IPS-11a (cell line): ENCODE measurements at regions not wholly inside any gene's neighbourhood (a gene's known extent, or its start where the extent isn't known, plus 50 kb on each side); places are given as distances from the start of the nearest gene placed in this dataset.

Experiments used
- H3K4me3 ChIP-seq: one replicate; pipeline ENCODE4 v1.5.1; 2013; ENCODE audit warnings: low read depth, low read length, control low read depth

DNA sequence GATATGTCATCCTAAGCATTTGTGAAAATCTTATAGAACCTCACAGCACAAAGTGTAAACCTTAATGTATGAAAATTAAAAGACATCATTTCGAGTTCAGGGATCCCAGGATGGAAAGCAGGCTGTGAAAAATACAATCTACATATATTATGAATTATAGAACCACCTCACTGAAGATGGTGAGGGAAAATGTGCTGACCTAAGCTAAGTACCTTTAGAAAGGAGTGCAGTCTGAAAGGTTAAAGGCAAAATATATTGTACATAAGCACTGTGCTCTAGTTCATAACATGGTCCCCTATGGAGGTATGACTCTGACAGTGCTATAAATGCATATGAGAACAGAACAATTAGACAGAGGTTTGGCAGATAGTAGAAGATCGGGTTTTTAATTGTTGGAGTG is 368.6 kb downstream of the TMA16 start:
- no peak overlapping the region for H3K4me3 ChIP-seq

DNA sequence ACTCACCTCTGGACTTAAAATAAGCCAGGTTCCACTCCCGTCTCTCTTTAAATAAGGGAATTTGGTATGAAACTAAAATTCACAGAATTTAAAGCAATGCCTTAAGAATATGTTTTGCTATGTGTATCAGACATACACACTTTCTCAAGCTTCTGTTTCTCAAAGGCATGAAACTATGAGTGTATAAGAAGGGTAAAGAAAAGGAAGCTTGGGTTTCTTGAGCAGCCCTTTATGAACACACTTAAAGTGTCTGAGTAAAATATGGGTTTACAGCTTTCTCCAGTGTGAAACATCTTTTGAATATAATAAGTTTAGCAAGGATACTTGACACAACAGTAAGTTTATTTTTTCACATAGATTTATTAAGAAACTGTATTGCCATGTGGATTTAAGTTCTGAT is 370.5 kb downstream of the TMA16 start:
- H3K4me3 ChIP-seq: no peak overlapping the region

DNA sequence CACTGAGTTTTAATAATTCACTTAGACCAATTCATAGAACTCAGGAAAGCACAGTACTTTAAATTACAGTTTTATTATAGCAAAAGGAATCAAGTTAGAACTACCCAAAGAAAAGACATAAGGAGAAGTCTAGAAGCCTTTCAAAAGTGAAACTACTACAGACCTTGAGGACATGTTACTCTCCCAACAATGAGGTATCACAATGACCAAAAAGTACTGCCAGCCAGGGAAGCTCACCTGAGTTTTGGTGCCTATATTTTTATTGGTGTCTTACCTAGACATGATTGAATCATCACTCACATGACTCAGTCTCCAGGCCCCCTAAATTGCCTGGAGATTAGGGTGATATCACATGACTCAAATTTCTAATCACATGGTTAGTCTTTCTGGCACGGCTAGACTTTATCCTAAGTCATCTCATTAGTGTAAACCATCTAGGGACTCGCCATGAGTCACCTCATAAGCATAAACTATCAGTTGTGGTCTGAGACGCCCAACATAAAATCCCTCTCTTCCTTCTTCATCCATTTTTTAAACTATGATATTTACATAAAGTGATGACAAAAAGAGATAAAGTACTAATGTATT is 372.3 kb downstream of the TMA16 start:
- no peak overlapping the region for H3K4me3 ChIP-seq

DNA sequence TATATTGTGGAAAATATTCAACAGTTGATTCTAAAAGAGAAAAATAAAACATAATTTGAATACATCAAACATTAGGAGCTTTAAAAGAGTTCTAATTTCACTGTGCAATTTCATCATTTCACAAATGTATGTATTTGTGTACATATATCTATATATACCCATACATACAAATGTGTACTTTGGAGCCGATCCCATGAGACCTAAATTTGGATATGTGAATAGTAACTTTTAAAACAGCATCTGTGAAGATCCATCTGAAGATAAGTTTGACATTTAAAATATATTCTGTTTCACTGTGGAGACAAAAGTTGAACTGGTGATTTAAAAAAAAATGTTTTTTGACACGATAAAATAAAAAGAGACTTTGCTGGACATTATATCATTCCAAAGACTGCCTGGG is 374.0 kb downstream of the TMA16 start:
- no peak overlapping the region for H3K4me3 ChIP-seq

DNA sequence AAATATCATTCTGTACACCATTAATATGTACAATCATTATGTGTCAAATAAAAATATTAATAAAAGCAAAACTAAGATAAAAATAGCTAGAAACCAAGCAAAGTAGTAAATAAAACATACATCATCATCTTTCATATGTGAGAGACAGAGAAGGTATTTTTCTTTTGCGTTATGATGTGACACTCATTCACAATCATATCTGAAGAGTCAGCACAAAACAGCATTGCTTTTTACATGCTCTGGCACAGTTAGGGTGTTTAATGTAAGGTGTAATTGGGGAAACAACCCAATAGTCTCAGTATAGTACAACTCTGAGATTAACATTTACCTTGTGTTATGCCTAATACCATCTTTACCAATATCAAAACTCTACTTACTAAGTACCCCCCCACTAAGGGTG is 376.6 kb downstream of the TMA16 start:
- no peak overlapping the region for H3K4me3 ChIP-seq

DNA sequence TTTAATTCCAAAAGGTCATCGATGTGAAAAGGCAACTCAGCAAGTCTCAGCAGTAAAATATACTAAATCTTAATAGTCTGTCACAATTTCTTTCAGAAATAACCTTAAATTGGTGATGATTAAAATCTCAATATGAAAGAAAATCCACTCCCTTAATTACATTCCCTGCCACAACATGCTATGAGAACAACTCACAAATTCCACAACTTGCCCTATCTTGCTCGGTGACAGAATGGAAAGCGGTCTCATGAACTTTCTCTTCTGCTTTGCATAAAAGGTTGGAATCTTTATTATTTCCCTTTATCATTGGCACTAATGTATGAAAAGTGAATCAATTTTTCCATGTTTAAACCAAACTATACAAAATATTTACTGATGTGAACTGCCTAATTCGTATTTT is 380.8 kb downstream of the TMA16 start:
- no peak overlapping the region for H3K4me3 ChIP-seq

DNA sequence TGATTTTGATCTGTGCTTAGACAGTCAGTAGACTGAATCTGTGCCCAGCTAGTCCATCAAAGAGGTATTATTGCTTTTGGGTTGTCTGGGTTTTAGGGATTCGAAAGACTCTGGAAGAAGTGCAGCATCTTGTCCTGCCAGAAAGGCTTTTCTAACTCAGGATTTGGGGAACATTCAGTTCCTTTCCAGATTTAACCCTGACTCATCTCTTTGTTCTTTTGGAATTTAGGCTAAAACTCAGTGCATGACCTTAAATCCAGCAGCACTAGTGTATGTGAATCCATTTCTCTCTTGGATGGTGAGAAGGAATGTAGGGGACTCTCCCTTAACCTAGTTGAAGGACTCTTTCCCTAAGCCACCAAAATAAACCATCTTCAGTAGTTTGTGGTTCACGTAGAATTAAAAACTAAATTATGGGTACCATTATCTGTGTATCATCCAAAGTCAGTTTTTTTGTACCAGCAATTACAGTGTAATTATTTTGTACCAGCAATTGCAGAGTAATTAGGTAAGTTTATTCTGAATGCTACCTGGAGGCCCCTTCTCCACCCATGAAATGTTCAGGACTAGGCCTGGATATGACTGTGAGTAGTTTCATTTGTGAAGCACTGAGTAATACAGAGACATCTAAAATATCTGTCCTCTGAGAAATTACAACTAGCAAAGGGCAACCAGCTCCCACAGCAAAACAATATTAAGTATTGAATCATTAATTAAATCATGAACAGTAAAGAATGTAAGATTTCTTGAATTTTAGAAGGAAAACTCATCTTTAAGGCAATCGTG is 384.0 kb downstream of the TMA16 start:
- no peak overlapping the region for H3K4me3 ChIP-seq

DNA sequence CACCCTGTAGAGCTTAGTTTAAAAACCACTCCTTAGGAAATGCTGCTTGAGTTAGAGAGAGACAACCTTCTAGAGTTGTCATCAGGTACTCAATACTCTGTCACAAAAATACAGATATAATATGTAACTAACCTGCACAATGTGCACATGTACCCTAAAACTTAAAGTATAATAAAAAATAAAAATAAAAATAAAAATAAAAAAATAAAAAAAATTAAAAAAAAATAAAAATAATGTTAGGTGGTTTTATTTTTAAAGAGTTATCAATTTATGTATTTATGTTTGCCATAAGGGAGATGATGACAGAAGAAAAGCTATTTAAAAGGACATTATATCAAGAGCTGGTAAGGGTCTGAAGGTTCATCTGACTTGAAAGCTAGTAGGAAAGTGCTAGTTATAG is 397.9 kb downstream of the TMA16 start:
- no peak overlapping the region for H3K4me3 ChIP-seq

DNA sequence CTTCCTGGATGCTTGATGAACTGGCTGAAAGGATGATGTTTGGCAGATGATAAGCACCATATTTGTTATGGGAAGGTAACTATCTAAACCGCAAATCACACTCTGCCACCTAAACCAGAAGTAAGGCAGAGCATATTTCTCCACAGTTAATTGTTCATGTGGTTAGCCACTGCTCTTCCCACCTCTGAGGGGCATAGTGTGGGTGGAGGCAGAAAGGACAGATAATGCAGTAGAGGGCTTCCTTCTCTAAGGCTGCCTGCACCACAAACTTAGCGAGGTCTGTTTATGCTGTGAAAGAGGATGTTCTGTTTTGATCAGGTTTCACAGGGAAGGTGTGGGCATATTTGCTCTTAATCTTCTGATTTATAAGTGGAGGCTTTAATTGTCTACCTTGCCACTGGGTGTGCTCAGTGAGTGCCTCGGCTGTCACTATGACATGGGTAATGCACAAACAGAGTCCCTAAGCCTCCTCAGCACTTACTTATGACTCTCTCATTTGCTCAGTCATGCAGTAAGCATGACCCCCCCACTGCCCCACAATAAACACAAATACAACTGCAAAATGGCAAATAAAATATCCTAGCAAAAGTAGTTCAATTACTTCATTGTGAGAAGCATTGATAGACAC is 401.0 kb downstream of the TMA16 start:
- no peak overlapping the region for H3K4me3 ChIP-seq

DNA sequence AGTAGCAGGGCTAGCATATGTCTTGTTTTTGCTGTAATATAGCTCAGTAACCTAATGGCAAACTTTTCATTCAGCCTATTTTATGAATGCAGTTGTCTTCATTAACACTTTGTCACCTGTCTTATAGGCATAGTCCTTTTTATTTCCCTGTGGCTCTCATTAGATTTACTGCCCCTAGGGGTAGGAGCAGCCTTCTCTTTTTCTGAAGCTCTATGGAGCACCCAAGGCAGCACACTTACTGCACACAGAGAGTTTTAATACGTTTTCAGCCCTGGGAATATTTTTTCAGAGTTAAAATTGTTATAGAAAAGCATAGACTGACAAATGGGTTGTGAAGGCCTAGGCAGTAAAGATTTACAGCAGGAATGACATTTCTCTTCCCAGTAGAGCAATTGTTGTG is 406.8 kb downstream of the TMA16 start:
- H3K4me3 ChIP-seq: no peak overlapping the region

DNA sequence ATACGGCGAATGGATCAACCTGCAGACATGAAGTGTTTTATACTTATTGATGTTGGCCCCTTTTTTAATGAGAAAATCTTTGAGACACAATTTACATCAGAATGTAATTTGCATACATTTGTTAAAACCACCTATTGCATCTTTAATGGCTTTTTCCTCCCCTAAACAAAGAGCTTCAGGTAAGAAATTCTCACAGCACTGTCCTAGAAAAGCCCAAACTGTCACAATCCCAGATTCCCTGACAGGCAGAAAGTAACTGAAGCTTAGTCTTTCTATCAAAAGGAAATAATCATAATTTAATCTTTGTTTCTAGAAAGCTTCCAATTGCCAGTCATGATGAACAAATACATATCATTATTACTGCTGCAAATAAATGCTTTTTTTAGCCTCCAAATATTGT is 407.9 kb downstream of the TMA16 start:
- H3K4me3 ChIP-seq: no peak overlapping the region

DNA sequence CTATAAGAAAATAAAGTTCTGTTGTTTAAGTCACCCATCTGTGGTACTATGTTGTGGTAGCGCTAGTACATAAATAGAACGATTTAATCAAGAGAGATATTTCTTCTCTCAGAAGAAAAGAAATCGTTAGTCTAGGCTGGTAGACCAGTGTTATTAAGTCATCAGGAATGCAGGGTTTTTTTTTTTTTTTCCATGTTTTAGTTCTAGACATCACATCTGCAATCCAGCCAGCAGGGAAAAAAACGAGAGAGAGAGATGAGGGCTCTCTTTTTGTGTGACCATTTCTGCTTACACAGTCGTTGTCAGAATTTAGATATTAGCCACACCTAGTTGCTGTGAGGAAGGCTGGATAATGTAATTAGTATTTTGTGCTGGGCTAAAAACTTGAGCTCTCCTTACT is 417.4 kb downstream of the TMA16 start:
- H3K4me3 ChIP-seq: no peak overlapping the region

DNA sequence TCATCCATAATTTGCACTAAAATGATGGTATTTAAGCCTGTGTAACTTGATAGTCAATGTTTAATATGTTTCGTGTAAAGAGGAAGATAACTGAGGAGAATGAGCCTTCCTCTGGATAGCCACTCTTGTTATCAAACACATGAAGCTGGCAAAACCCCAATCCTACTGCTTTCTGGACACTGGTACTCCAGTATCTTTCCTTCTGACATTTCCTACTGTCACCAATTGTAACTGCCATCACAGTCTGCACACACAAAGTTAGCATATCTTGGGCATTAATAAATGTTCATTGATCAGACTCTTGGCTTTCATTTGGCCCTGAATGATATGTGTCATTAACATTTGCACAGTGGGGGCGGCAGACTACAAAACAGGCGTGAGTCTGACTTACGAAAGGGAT is 419.1 kb downstream of the TMA16 start:
- H3K4me3 ChIP-seq: no peak overlapping the region

DNA sequence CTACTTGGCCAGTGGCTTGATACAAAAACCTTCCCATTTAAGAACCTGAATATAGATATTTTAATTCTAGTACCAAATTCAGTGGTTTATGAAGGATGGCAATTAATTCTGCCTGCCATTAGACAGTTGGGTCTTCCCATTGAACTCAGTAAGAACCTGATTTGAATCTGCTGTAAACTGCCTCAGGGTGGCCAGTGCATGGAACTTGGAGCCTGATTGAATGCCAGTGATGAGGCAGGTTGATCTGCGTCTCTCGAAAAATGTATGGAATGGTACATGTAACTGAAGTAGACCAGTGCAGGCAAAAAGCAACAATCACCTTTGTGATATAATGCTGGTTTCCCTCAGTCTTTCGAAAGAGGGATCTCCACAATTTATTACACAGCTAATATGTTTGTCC is 421.4 kb downstream of the TMA16 start:
- no peak overlapping the region for H3K4me3 ChIP-seq

DNA sequence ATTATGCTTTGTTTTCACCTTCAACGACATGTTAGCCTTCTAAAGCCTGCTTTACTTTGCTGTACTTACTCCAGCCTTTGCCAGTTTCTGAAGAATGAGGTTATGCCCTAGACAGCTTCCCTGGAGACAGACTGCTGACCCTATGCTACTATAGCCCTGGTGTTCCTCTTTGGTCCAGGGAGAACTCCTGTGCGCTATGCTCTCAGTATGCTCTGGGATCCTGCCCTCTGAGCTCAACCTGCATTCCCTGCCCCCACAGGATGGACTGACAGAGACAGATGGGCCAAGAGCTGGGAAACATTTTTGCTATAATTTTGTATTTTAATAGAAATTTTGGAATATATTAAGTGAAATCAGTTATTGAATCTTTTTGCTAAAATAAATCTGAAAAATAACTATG is 425.9 kb downstream of the TMA16 start:
- no peak overlapping the region for H3K4me3 ChIP-seq

DNA sequence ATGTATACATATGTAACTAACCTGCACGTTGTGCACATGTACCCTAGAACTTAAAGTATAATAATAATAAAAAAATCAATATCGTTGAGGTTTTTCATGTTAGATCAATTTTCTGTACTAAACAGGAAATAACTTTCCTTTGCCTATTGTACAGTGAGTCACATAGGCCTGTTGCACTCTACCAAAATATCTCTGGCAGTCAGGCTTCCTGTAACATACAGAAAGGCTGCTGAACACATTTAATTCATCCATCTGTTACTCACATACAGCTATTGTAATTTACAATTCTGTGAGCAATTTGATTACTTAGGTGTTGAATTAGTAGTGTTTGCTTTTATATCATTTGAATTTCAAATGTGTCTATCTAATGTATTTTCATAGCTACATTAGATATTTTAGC is 427.8 kb downstream of the TMA16 start:
- H3K4me3 ChIP-seq: no peak overlapping the region

DNA sequence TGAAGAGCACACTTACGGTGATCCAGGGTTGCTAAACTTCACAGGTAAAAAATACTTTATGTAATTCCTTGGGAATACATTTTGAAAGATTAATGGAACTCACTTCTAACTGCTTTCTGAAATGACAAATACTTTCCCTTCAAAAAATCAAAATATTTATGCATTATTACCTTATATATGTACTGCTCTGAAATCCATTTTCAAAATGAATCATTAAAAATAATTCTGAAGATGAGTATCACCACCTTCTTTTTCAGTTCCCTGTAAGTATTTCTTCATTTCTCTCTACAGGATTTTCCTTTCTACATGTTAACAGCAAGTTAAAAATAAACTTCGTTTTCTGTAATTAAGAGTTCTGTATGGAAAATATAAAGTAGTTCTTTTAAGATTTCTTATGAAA is 428.6 kb downstream of the TMA16 start:
- H3K4me3 ChIP-seq: no peak overlapping the region

DNA sequence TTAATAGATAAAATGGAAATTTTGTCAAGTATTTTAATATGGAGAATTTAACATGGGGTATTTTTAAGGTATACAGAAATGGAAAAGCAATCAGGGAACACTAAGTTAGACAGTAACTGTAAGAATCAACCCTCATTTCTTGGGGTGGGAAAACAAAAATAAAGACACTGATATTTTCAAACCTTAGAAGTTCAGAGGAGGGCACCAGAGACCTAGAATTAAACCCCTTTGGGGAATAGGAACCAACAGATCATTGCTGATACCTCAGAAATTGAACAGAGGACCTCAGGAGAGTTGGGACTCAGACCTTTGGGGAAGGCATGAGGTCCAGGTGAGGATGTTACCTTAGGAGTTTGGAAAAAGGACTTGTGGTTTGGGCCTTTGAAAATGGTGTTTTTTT is 435.6 kb downstream of the TMA16 start:
- H3K4me3 ChIP-seq: no peak overlapping the region

DNA sequence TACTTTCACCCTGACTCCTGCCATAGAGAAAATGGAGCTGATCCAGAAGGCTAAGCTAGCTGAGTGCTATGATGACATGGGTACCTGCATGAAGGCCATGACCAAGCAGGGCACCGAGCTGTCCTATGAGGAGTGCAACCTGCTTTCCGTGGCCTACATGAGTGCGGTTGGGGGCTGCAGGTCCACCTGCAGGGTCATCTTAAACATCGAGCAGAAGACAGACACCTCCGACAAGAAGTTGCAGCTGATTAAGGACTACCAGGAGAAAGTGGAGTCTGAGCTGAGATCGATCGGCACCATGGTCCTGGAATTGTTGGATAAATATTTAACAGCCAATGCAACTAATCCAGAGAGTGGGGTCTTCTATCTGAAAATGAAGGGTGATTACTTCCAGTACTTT is 438.0 kb downstream of the TMA16 start:
- no peak overlapping the region for H3K4me3 ChIP-seq

DNA sequence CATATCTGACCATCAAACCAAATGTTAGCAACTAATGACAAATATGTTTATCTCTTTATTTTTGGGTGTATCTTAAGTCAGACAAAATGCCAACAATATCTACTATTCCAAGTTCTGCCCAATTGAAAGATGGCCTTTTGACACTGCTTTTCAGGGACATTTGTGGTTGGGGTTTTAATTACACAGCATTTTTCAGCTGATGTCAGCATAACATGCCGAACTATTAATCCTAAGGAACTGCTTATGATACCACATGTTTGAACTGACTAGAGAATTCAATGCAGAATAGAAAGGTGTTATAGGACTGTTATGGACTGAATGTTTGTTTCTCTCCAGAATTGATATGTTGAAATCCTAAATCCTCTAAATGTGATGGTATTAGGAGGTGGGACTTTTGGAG is 445.1 kb downstream of the TMA16 start:
- no peak overlapping the region for H3K4me3 ChIP-seq

DNA sequence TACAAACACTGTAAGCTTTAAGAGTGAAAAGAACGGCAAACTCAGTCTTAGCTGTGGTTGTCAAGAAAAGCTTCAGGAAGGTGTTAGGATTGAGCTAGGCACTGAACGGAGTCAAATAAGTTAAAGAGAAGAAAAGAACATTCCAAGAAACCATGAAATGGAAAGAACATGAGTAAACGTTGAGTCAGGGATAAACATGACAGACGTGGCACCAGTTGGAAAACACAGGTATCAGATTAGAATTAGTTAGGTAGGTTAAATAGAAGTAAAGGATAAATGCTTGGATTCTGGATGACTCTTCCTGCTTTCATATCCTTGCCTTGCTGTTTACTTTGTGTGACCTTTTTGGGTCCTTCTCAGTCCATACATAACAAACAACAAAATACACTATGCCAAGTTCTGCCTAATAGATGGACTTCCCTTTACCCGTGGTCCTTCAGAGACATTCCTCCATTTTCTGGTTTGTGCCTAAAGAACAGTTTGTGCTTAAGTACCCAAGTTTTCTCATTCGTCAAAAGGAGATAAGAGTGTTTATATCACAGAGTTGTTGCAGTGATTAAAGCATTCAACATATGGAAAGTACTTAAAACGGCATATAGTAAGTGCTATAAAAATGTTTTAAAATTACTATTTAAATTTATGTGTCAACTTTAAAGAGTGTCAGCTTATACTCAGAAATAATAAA is 446.9 kb downstream of the TMA16 start:
- H3K4me3 ChIP-seq: no peak overlapping the region

DNA sequence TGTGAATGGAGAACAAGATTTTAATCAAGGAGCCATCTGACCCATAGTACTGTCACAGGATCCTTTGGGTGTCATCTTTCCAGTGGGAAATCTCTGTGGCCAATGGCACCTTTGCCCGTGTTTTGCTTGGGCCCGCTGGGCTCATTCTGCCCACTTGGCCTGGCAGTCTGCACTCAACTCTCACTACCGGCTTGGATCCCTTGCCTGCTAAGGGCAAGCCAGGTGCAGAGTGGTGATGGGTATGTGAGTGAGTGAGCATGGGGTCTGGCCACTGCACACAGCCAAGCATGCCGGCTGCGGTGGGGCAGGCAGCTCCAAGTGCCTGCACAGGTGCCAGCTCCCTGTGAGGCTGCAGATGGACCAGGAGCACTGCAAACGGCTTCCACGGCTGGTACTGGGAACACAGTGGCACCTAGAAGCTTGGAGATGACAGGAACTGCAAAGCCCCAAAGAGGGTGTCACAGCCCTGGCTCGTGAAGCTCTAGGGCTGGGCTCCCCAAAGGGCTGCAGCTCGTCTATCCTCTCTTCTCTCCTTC is 454.5 kb downstream of the TMA16 start:
- H3K4me3 ChIP-seq: no peak overlapping the region
